ENCODE measurements at regions not wholly inside any gene's neighbourhood (a gene's known extent, or its start where the extent isn't known, plus 50 kb on each side); places are given as distances from the start of the nearest gene placed in this dataset.

DNA sequence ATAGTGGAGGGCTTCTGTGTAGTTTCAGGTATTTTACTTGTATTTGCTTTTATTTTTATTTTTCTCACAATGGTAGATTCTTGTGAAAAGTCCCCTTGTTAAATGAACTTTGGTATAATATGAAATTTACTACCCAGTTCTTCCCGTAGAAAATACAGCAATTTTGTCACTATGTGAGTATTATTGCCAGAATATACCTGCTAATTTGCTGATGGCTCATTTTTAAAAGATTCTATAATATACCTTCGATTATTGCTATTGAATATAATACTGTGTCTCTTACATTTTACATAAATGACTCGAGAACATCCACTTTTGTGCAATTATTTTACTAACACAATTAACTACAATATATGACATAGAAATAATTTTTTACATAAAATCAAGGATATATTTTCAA lies 262.3 kb upstream of the NOVA1 start:
- DNase-seq, result no peak
- Mint-ChIP-seq H3K27ac (no peak overlapping the region), H3K36me3 (ENCODE audit: low read depth) (no peaks in the 10 kb centered on the region), H3K4me3 (no peak overlapping the region), H3K27me3 (ENCODE audit: low read depth, poor library complexity) (peaks cover 3% of the 10 kb centered on the region), H3K9me3 (no peaks in the 10 kb centered on the region), H3K4me1 (no peaks in the 10 kb centered on the region)
- TF ChIP-seq, protein P1, sequence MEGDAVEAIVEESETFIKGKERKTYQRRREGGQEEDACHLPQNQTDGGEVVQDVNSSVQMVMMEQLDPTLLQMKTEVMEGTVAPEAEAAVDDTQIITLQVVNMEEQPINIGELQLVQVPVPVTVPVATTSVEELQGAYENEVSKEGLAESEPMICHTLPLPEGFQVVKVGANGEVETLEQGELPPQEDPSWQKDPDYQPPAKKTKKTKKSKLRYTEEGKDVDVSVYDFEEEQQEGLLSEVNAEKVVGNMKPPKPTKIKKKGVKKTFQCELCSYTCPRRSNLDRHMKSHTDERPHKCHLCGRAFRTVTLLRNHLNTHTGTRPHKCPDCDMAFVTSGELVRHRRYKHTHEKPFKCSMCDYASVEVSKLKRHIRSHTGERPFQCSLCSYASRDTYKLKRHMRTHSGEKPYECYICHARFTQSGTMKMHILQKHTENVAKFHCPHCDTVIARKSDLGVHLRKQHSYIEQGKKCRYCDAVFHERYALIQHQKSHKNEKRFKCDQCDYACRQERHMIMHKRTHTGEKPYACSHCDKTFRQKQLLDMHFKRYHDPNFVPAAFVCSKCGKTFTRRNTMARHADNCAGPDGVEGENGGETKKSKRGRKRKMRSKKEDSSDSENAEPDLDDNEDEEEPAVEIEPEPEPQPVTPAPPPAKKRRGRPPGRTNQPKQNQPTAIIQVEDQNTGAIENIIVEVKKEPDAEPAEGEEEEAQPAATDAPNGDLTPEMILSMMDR (IDR thresholded peaks at IDR 0.05), result no peak

- Mint-ChIP-seq H3K36me3 (ENCODE audit: low read depth) (no peaks in the 10 kb centered on the region), H3K9me3 (no peaks in the 10 kb centered on the region), H3K27ac (no peak overlapping the region), H3K4me3 (no peak overlapping the region), H3K4me1 (no peaks in the 10 kb centered on the region), H3K27me3 (ENCODE audit: low read depth, poor library complexity) (peaks cover 3% of the 10 kb centered on the region)
- no peak for DNase-seq
- TF ChIP-seq, protein P1 (IDR thresholded peaks at IDR 0.05), result no peak
These were observed 265.9 kb upstream of the NOVA1 start for GRCh38 chr14:26863736-26864135.

GRCh38 chr14:26866721-26867120 lies 268.9 kb upstream of the NOVA1 start:
- H3K36me3 Mint-ChIP-seq (ENCODE audit: low read depth), result no peaks in the 10 kb centered on the region
- TF ChIP-seq, protein P1 (IDR thresholded peaks at IDR 0.05), result no peak
- H3K9me3 Mint-ChIP-seq, result no peaks in the 10 kb centered on the region
- DNase-seq, result no peak
- H3K27me3 Mint-ChIP-seq (ENCODE audit: low read depth, poor library complexity), result peaks cover 3% of the 10 kb centered on the region
- H3K27ac Mint-ChIP-seq, result no peak overlapping the region
- no peak overlapping the region for H3K4me3 Mint-ChIP-seq
- H3K4me1 Mint-ChIP-seq, result peaks cover 12% of the 10 kb centered on the region

- H3K4me3 Mint-ChIP-seq, result no peak overlapping the region
- no peaks in the 10 kb centered on the region for H3K9me3 Mint-ChIP-seq
- peaks cover 3% of the 10 kb centered on the region for H3K27me3 Mint-ChIP-seq (ENCODE audit: low read depth, poor library complexity)
- TF ChIP-seq, protein P1 (IDR thresholded peaks at IDR 0.05), result no peak
- no peak for DNase-seq
- peaks cover 12% of the 10 kb centered on the region for H3K4me1 Mint-ChIP-seq
- H3K27ac Mint-ChIP-seq, result no peak overlapping the region
- H3K36me3 Mint-ChIP-seq (ENCODE audit: low read depth), result no peaks in the 10 kb centered on the region
These were observed 269.4 kb upstream of the NOVA1 start for GRCh38 chr14:26867171-26867757.

DNA sequence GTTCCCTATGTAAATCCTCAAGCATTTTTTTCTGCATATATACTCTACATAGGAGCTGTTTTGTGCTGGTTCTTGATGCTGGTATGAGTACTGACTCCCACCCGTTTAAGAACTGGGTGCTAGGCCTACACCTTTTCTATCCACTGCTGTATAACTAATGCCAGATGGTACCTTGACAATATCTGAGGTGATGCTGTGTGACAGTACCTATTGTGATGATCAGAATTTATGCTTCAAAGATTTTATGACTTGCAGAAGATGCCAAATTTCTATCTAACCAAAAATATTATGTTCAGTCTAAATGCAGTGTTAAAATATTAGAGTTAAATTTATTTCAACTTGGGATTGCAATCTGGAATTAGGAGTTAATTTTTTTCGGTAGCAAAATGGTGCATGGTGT lies 272.3 kb upstream of the NOVA1 start:
- Mint-ChIP-seq H3K9me3 (no peaks in the 10 kb centered on the region), H3K36me3 (ENCODE audit: low read depth) (no peaks in the 10 kb centered on the region), H3K4me1 (peaks cover 20% of the 10 kb centered on the region), H3K4me3 (no peak overlapping the region), H3K27me3 (ENCODE audit: low read depth, poor library complexity) (no peaks in the 10 kb centered on the region), H3K27ac (no peak overlapping the region)
- TF ChIP-seq, protein P1 (IDR thresholded peaks at IDR 0.05), result no peak
- DNase-seq, result no peak

All from nephron progenitor cell (in vitro differentiated cells).